ENCODE measurements at regions not wholly inside any gene's neighbourhood (a gene's known extent, or its start where the extent isn't known, plus 50 kb on each side); places are given as distances from the start of the nearest gene placed in this dataset.

GRCh38 chr4:66331761-66332160, 661.5 kb upstream of the EPHA5 start:
- ChIA-PET POLR2A (no interaction called here), CTCF (no interaction called here)
- Histone ChIP-seq H3K4me3 (replicated peaks in 1 of 3; ENCODE audit: insufficient read depth in 1 of 3, low read depth in 1 of 3, low read length in 3 of 3) (no peak overlapping the region), H2AFZ (ENCODE audit: low read depth, low read length) (no peak overlapping the region), H3K4me2 (ENCODE audit: insufficient read depth, low read length) (no peak overlapping the region), H3K9me3 (replicated peaks; ENCODE audit: control insufficient read depth, insufficient read depth, low read length) (no peaks in the 10 kb centered on the region), H3K9ac (replicated peaks; ENCODE audit: extremely low read depth, insufficient read depth, low read length) (no peak overlapping the region), H3K4me1 (ENCODE audit: control insufficient read depth, extremely low read depth, insufficient read depth, low read length) (no peaks in the 10 kb centered on the region), H3K27me3 (ENCODE audit: control insufficient read depth in 2 of 2, insufficient read depth in 2 of 2, low read length in 2 of 2) (no peaks in the 10 kb centered on the region), H3K9me1 (replicated peaks; ENCODE audit: control insufficient read depth, extremely low read depth, insufficient read depth, low read length) (no peaks in the 10 kb centered on the region), H3K27ac (ENCODE audit: insufficient read depth, low read depth, low read length) (no peak overlapping the region), H3K36me3 (ENCODE audit: control insufficient read depth in 2 of 2, extremely low read depth in 1 of 2, insufficient read depth in 2 of 2, low read length in 2 of 2) (no peaks in the 10 kb centered on the region), H4K20me1 (replicated peaks; ENCODE audit: control insufficient read depth, extremely low read depth, insufficient read depth, low read length) (no peaks in the 10 kb centered on the region), H3K79me2 (ENCODE audit: control insufficient read depth, insufficient read depth, low read length) (no peaks in the 10 kb centered on the region)
- TF ChIP-seq, protein P1, sequence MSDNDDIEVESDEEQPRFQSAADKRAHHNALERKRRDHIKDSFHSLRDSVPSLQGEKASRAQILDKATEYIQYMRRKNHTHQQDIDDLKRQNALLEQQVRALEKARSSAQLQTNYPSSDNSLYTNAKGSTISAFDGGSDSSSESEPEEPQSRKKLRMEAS (IDR thresholded peaks at IDR 0.05; ENCODE audit: insufficient read depth, insufficient read length): no peak
- TF ChIP-seq FOS (IDR thresholded peaks at IDR 0.05; ENCODE audit: borderline replicate concordance, insufficient read depth, low read length) (no peak), POLR2AphosphoS5 (IDR thresholded peaks at IDR 0.05; ENCODE audit: insufficient read depth, low read depth, low read length) (no peak), GATA2 (IDR thresholded peaks at IDR 0.05; ENCODE audit: insufficient read depth, insufficient read length, low read depth, low read length) (no peak), CTCF (IDR thresholded peaks at IDR 0.05; ENCODE audit: extremely low read depth in 1 of 2, insufficient read depth in 1 of 2, low read depth in 1 of 2, low read length in 2 of 2) (no peak), EZH2 (IDR thresholded peaks at IDR 0.05; ENCODE audit: borderline replicate concordance, low read depth, low read length, severe bottlenecking) (no peak), JUN (IDR thresholded peaks at IDR 0.05; ENCODE audit: borderline replicate concordance, insufficient read depth, insufficient read length, low read depth) (no peak), POLR2A (IDR thresholded peaks at IDR 0.05; ENCODE audit: low read depth, low read length) (no peak), MYC (IDR thresholded peaks at IDR 0.05; ENCODE audit: low read depth, low read length) (no peak)
- no peak for FAIRE-seq
- DNase-seq (ENCODE audit: low read depth, low spot score): no peak
- dilution Hi-C loops (cut with MboI; ENCODE audit: extremely low pct_ligation_motif_present, low sequenced_read_pairs): no loop called here
- no TSS peak for BruUV-seq (replicated peaks)
- intact Hi-C loops (cut with micrococcal nuclease): no loop called here

Data from endothelial cell of umbilical vein (primary cell).